ENCODE measurements at regions not wholly inside any gene's neighbourhood (a gene's known extent, or its start where the extent isn't known, plus 50 kb on each side); places are given as distances from the start of the nearest gene placed in this dataset.

- DNase-seq = no peak
Measured at GRCh38 chr1:164937291-164937690, 378.3 kb downstream of the PBX1 start.

- no peak for DNase-seq
Measured at GRCh38 chr1:164932580-164932979, 373.6 kb downstream of the PBX1 start.

GRCh38 chr1:164930833-164931232 lies 371.8 kb downstream of the PBX1 start:
- DNase-seq = no peak

- DNase-seq = no peak
Measured at GRCh38 chr1:164930241-164930640, 371.3 kb downstream of the PBX1 start.

GRCh38 chr1:164928232-164928812 lies 369.3 kb downstream of the PBX1 start:
- DNase-seq = no peak

- no peak for DNase-seq
Measured at GRCh38 chr1:164926107-164926506, 367.1 kb downstream of the PBX1 start.

- DNase-seq = no peak
Measured at GRCh38 chr1:164922585-164922984, 363.6 kb downstream of the PBX1 start.

GRCh38 chr1:164921493-164921892 lies 362.5 kb downstream of the PBX1 start:
- DNase-seq = no peak

GRCh38 chr1:164918140-164918539 lies 359.2 kb downstream of the PBX1 start:
- DNase-seq = no peak

GRCh38 chr1:164914208-164914607 lies 355.2 kb downstream of the PBX1 start:
- DNase-seq = no peak

GRCh38 chr1:164912290-164912689 lies 353.3 kb downstream of the PBX1 start:
- no peak for DNase-seq

GRCh38 chr1:164910671-164911070 lies 351.7 kb downstream of the PBX1 start:
- DNase-seq = no peak

GRCh38 chr1:164907666-164908065 lies 348.7 kb downstream of the PBX1 start:
- DNase-seq = no peak

- no peak for DNase-seq
Measured at GRCh38 chr1:164905869-164906268, 346.9 kb downstream of the PBX1 start.

GRCh38 chr1:164902491-164902890 lies 343.5 kb downstream of the PBX1 start:
- no peak for DNase-seq
